H1 (cell line): ENCODE measurements at regions not wholly inside any gene's neighbourhood (a gene's known extent, or its start where the extent isn't known, plus 50 kb on each side); places are given as distances from the start of the nearest gene placed in this dataset.

Experiments
- CTCF ChIA-PET: fragments of 300-600 bp; sonication (Branson Sonifier 250); formaldehyde crosslinking; loops from one replicate; lab custom pipeline; 2021; ENCODE audit not compliant: partially characterized antibody; lab: Charles Lee
- POLR2A ChIA-PET: fragments of 300-600 bp; sonication (Branson Sonifier 250); formaldehyde crosslinking; loops from one replicate; lab custom pipeline; 2021; ENCODE audit warnings: inconsistent platforms; ENCODE audit not compliant: partially characterized antibody; lab: Charles Lee
- DNase-seq, 2 experiments: peaks; one replicate each; pipeline versions ENCODE4 v3.0.0 to v3.0.0-alpha.2; 2010 to 2022; ENCODE audit warnings: low spot score in 2 of 2, low read depth in 1 of 2, mixed read lengths in 1 of 2
- FAIRE-seq: peaks from 2 replicates; lab custom pipeline; 2011; peaks lifted over from hg19 to GRCh38; lab: Jason Lieb, UNC
- H2AFZ ChIP-seq: 2 replicates; pipeline ENCODE4 v1.8.1; 2012; ENCODE audit warnings: low read length, inconsistent platforms
- H2AK5ac ChIP-seq: 2 replicates; pipeline ENCODE4 v1.6.1; 2013; ENCODE audit warnings: low read depth, low read length
- H2BK120ac ChIP-seq: replicated peaks from 2 replicates; pipeline ENCODE3; 2013; ENCODE audit warnings: low read depth, low read length, inconsistent platforms
- H2BK12ac ChIP-seq: 2 replicates; pipeline ENCODE4 v1.6.1; 2013; ENCODE audit warnings: low read depth, low read length
- H2BK15ac ChIP-seq: 2 replicates; pipeline ENCODE4 v1.6.1; 2013; ENCODE audit warnings: low read length
- H2BK20ac ChIP-seq: 2 replicates; pipeline ENCODE4 v1.6.1; 2013; ENCODE audit warnings: low read length
- H2BK5ac ChIP-seq: 2 replicates; pipeline ENCODE4 v1.6.1; 2013; ENCODE audit warnings: low read depth, low read length
- H3K14ac ChIP-seq: 2 replicates; pipeline ENCODE4 v1.6.1; 2013; ENCODE audit warnings: inconsistent platforms; ENCODE audit not compliant: insufficient read length
- H3K18ac ChIP-seq: 2 replicates; pipeline ENCODE4 v1.6.1; 2013; ENCODE audit warnings: low read length; ENCODE audit errors: extremely low read depth
- H3K23ac ChIP-seq: 2 replicates; pipeline ENCODE4 v1.6.1; 2013; ENCODE audit warnings: inconsistent platforms; ENCODE audit not compliant: insufficient read length
- H3K23me2 ChIP-seq: 2 replicates; pipeline ENCODE4 v1.6.1; 2013; ENCODE audit warnings: low read depth, low read length
- H3K27ac ChIP-seq: 2 replicates; pipeline ENCODE4 v1.6.1; 2011; ENCODE audit warnings: low read depth, low read length, inconsistent platforms
- H3K27me3 ChIP-seq, 4 experiments: replicated peaks in 1 of 4; 1 replicate in 1 of 4; 2 replicates in 3 of 4; pipeline versions ENCODE4 v1.6.1 to v1.8.1; 2011 to 2013; ENCODE audit warnings: low read length in 3 of 4, mild to moderate bottlenecking in 3 of 4, inconsistent platforms in 2 of 4, mixed read lengths in 2 of 4, moderate library complexity in 1 of 4; ENCODE audit not compliant: control insufficient read depth in 3 of 4, insufficient read depth in 3 of 4; ENCODE audit errors: extremely low read depth in 1 of 4
- H3K36me3 ChIP-seq, 4 experiments: 2 replicates each; pipeline versions ENCODE4 v1.6.1 to v1.8.1; 2011 to 2013; ENCODE audit warnings: mild to moderate bottlenecking in 4 of 4, low read length in 3 of 4, moderate library complexity in 2 of 4, control low read depth in 1 of 4, inconsistent platforms in 1 of 4; ENCODE audit not compliant: insufficient read depth in 4 of 4, control insufficient read depth in 2 of 4
- H3K4ac ChIP-seq: replicated peaks from 2 replicates; pipeline ENCODE3; 2013; ENCODE audit warnings: low read length, low read depth, mixed read lengths, inconsistent platforms; ENCODE audit not compliant: insufficient read length
- H3K4me1 ChIP-seq, 4 experiments: replicated peaks in 1 of 4; 1 replicate in 1 of 4; 2 replicates in 3 of 4; pipeline versions ENCODE4 v1.6.1 to v1.8.1; 2011 to 2013; ENCODE audit warnings: low read length in 3 of 4, inconsistent platforms in 2 of 4, mixed read lengths in 1 of 4; ENCODE audit not compliant: insufficient read depth in 4 of 4, control insufficient read depth in 3 of 4
- H3K4me2 ChIP-seq, 2 experiments: 2 replicates each; pipeline versions ENCODE4 v1.6.1 to v1.8.1; 2011 to 2013; ENCODE audit warnings: low read depth in 2 of 2, low read length in 2 of 2, control low read depth in 1 of 2, inconsistent platforms in 1 of 2, mild to moderate bottlenecking in 1 of 2; ENCODE audit not compliant: insufficient read depth in 1 of 2
- H3K4me3 ChIP-seq, 4 experiments: fragments of 200-600, 300-600 bp in 1 of 4; sonication (generic), shearing (Covaris generic), sonication (Bioruptor Twin) in 1 of 4; 2 replicates each; pipeline versions ENCODE4 v1.5.1 to v1.8.1; 2011 to 2016; ENCODE audit warnings: low read length in 4 of 4, low read depth in 3 of 4, control low read depth in 2 of 4, inconsistent platforms in 2 of 4, mild to moderate bottlenecking in 2 of 4, mixed read lengths in 1 of 4, moderate library complexity in 1 of 4; ENCODE audit not compliant: insufficient read depth in 2 of 4; ENCODE audit errors: extremely low read depth in 1 of 4
- H3K56ac ChIP-seq: replicated peaks from 2 replicates; pipeline ENCODE3; 2013; ENCODE audit warnings: low read depth, mild to moderate bottlenecking, mixed read lengths, low read length, inconsistent platforms; ENCODE audit not compliant: insufficient read length
- H3K79me1 ChIP-seq: 2 replicates; pipeline ENCODE4 v1.6.1; 2013; ENCODE audit warnings: low read depth, low read length, control low read depth
- H3K79me2 ChIP-seq, 2 experiments: 2 replicates each; pipeline versions ENCODE4 v1.6.1 to v1.8.1; 2012 to 2013; ENCODE audit warnings: low read length in 2 of 2, mild to moderate bottlenecking in 2 of 2, inconsistent platforms in 1 of 2; ENCODE audit not compliant: insufficient read depth in 2 of 2, control insufficient read depth in 1 of 2
- H3K9ac ChIP-seq, 4 experiments: replicated peaks in 1 of 4; 1 replicate in 1 of 4; 2 replicates in 3 of 4; pipeline versions ENCODE4 v1.6.1 to v1.8.1; 2011 to 2013; ENCODE audit warnings: low read depth in 3 of 4, low read length in 3 of 4, control low read depth in 2 of 4, mild to moderate bottlenecking in 2 of 4, moderate library complexity in 2 of 4, inconsistent platforms in 1 of 4; ENCODE audit errors: extremely low read depth in 1 of 4
- H3K9me3 ChIP-seq, 2 experiments: 2 replicates each; pipeline versions ENCODE4 v1.6.1 to v1.8.1; 2012 to 2013; ENCODE audit warnings: mild to moderate bottlenecking in 2 of 2, moderate library complexity in 2 of 2, control low read depth in 1 of 2, inconsistent platforms in 1 of 2, low read depth in 1 of 2, low read length in 1 of 2, mixed read lengths in 1 of 2; ENCODE audit not compliant: insufficient read depth in 2 of 2
- H4K20me1 ChIP-seq, 2 experiments: replicated peaks in 1 of 2; 2 replicates each; pipeline versions ENCODE3 to v1.8.1; 2011 to 2013; ENCODE audit warnings: inconsistent platforms in 2 of 2, low read length in 2 of 2, mild to moderate bottlenecking in 1 of 2; ENCODE audit not compliant: insufficient read depth in 2 of 2, control insufficient read depth in 1 of 2
- H4K5ac ChIP-seq: 2 replicates; pipeline ENCODE4 v1.6.1; 2013; ENCODE audit warnings: low read length, low read depth, mixed read lengths, inconsistent platforms; ENCODE audit not compliant: insufficient read length
- H4K8ac ChIP-seq: 2 replicates; pipeline ENCODE4 v1.8.0; 2013; ENCODE audit warnings: mild to moderate bottlenecking, moderate library complexity, low read length, inconsistent platforms; ENCODE audit not compliant: insufficient read depth; ENCODE audit errors: extremely low read depth
- H4K91ac ChIP-seq: replicated peaks from 2 replicates; pipeline ENCODE3; 2013; ENCODE audit warnings: low read length, mixed read lengths, inconsistent platforms; ENCODE audit not compliant: insufficient read length
- RNF2 ChIP-seq: fragments of 200-900, 300-1000 bp; sonication (generic); IDR thresholded peaks from 2 replicates; pipeline ENCODE4 v1.7.1; 2016; ENCODE audit warnings: borderline replicate concordance, low read depth, mild to moderate bottlenecking, antibody characterized with exemption, low read length; ENCODE audit not compliant: poor library complexity, severe bottlenecking; ENCODE audit errors: missing control alignments
- WGBS, 2 experiments: shearing (Covaris generic) in 1 of 2; methylation state at CpG; one replicate each; pipeline versions ENCODE4 v1.1.6 to v1.1.7; 2013 to 2015; ENCODE audit warnings: low lambda C conversion rate in 2 of 2, mixed read lengths in 2 of 2, inconsistent platforms in 1 of 2, low coverage in 1 of 2, missing lambda C conversion rate in 1 of 2; ENCODE audit not compliant: insufficient replicate concordance in 2 of 2, insufficient coverage in 1 of 2, insufficient read length in 1 of 2; ENCODE audit errors: extremely low coverage in 1 of 2, missing lambda C conversion rate in 1 of 2; 5-methylcytosine and 5-hydroxymethylcytosine counted together

GRCh38 chr17:79141578-79142355 is 67.1 kb downstream of the ENGASE start:
- FAIRE-seq = no peak

More at GRCh38 chr17:79141578-79142355, 67.1 kb downstream of the ENGASE start:
- Histone ChIP-seq H4K8ac (no peak overlapping the region), H3K4me2 (no peak overlapping the region), H3K9ac (no peak overlapping the region), H3K36me3 (no peaks in the 10 kb centered on the region; a peak in 1 of 8 replicates), H3K4ac (no peak overlapping the region), H3K27me3 (no peaks in the 10 kb centered on the region), H3K23ac (no peak overlapping the region), H2BK5ac (no peak overlapping the region), H3K23me2 (no peaks in the 10 kb centered on the region), H3K56ac (no peak overlapping the region), H2BK120ac (no peak overlapping the region), H3K9me3 (peaks cover 0 to 2% of the 10 kb centered on the region in 2 experiments; a peak in 1 of 4 replicates), H3K4me1 (no peaks in the 10 kb centered on the region; a peak in 3 of 7 replicates), H4K20me1 (peaks cover 0 to 17% of the 10 kb centered on the region in 2 experiments), H2AFZ (no peak overlapping the region), H3K79me1 (peaks cover 5% of the 10 kb centered on the region), H3K18ac (no peak overlapping the region), H3K14ac (no peak overlapping the region), H4K91ac (no peak overlapping the region), H2BK15ac (no peak overlapping the region), H2BK12ac (no peak overlapping the region), H4K5ac (no peak overlapping the region), H3K79me2 (no peaks in the 10 kb centered on the region), H2BK20ac (no peak overlapping the region), H3K27ac (no peak overlapping the region), H2AK5ac (no peak overlapping the region), H3K4me3 (no peak overlapping the region)
- ChIA-PET POLR2A (interaction anchor here (1.1 kb wide), 1 partner anchor 10 kb away, joined by 4 read pairs; no protein-coding TSS in a partner anchor), CTCF (interaction anchor here (0.8 to 1.7 kb wide), 5 partner anchors 15 to 247 kb away, joined by 3 to 7 read pairs (median 3); no protein-coding TSS in a partner anchor)
- TF ChIP-seq RNF2 = no peak
- DNase-seq = no peak
- WGBS, 2 experiments = 76% methylated on average over 21 of the region's 24 CpGs; no CpG with 5 or more reads in 1 of the 2 experiments
